ENCODE measurements at regions not wholly inside any gene's neighbourhood (a gene's known extent, or its start where the extent isn't known, plus 50 kb on each side); places are given as distances from the start of the nearest gene placed in this dataset.

GRCh38 chr1:218205721-218206120 lies 79.4 kb upstream of the RRP15 start:
- no peaks in the 10 kb centered on the region for H3K9me3 Mint-ChIP-seq
- intact Hi-C loops (cut with micrococcal nuclease): no loop called here
- H3K36me3 Mint-ChIP-seq (ENCODE audit: low read depth): no peaks in the 10 kb centered on the region
- H3K27me3 Mint-ChIP-seq: no peaks in the 10 kb centered on the region
- H3K27ac Mint-ChIP-seq: no peak overlapping the region
- no peaks in the 10 kb centered on the region for H3K4me1 Mint-ChIP-seq (ENCODE audit: low read depth)
- H3K4me3 Mint-ChIP-seq: no peak overlapping the region

GRCh38 chr1:218207194-218207593 lies 77.9 kb upstream of the RRP15 start:
- H3K27ac Mint-ChIP-seq: no peak overlapping the region
- no peaks in the 10 kb centered on the region for H3K9me3 Mint-ChIP-seq
- no peaks in the 10 kb centered on the region for H3K4me1 Mint-ChIP-seq (ENCODE audit: low read depth)
- H3K36me3 Mint-ChIP-seq (ENCODE audit: low read depth): no peaks in the 10 kb centered on the region
- intact Hi-C loops (cut with micrococcal nuclease): no loop called here
- H3K4me3 Mint-ChIP-seq: no peak overlapping the region
- H3K27me3 Mint-ChIP-seq: no peaks in the 10 kb centered on the region

DNA sequence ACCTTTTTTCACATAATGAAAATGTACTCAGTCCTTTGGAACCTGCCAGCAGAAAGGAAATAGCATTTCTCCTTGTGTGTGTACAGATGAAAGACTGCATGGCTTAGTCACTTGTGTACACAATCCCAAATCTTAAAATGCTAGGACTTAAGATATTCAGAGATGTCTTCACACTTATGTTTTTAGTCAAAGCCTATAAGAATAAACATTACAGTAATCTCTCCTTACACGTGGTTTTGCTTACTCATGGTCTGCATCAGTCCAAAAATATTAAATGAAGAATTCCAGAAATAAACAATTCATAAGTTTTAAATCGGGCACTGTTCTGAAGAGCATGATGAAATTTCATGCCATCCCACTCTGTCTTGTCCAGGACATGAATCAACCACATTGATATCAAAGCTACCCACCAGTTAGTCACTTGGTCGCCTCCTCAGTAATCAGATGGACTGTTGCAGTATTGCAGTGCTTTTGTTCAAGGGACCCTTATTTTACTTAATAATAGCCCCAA lies 75.7 kb upstream of the RRP15 start:
- intact Hi-C loops (cut with micrococcal nuclease): no loop called here
- H3K36me3 Mint-ChIP-seq (ENCODE audit: low read depth): no peaks in the 10 kb centered on the region
- no peak overlapping the region for H3K4me3 Mint-ChIP-seq
- no peak overlapping the region for H3K27ac Mint-ChIP-seq
- H3K27me3 Mint-ChIP-seq: no peaks in the 10 kb centered on the region
- no peaks in the 10 kb centered on the region for H3K9me3 Mint-ChIP-seq
- no peaks in the 10 kb centered on the region for H3K4me1 Mint-ChIP-seq (ENCODE audit: low read depth)

GRCh38 chr1:218211241-218211640 lies 73.9 kb upstream of the RRP15 start:
- no peaks in the 10 kb centered on the region for H3K9me3 Mint-ChIP-seq
- no peak overlapping the region for H3K4me3 Mint-ChIP-seq
- no peaks in the 10 kb centered on the region for H3K36me3 Mint-ChIP-seq (ENCODE audit: low read depth)
- H3K27me3 Mint-ChIP-seq: no peaks in the 10 kb centered on the region
- no peak overlapping the region for H3K27ac Mint-ChIP-seq
- H3K4me1 Mint-ChIP-seq (ENCODE audit: low read depth): no peaks in the 10 kb centered on the region
- intact Hi-C loops (cut with micrococcal nuclease): no loop called here

DNA sequence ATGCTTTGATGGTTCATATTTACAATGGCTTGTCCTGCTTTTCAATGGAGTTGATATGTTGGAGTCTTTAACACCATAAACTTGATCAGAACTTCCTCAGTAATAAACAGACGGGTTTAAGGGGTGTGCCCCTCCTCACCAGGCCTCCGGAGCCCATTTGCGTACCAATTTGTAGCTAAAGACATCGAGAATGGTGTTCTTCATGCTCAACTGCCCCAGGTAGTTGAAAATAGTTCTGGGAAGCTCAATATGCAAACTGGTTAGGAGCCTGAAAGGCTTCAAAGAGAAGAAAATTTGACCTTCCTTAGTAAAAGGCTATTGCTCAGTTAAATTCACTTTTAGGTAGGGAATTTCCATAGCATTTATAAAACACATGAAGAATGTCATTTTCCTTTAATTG lies 68.1 kb upstream of the RRP15 start:
- intact Hi-C loops (cut with micrococcal nuclease): no loop called here
- no peaks in the 10 kb centered on the region for H3K9me3 Mint-ChIP-seq
- H3K36me3 Mint-ChIP-seq (ENCODE audit: low read depth): no peaks in the 10 kb centered on the region
- no peak overlapping the region for H3K27ac Mint-ChIP-seq
- H3K4me3 Mint-ChIP-seq: no peak overlapping the region
- no peaks in the 10 kb centered on the region for H3K27me3 Mint-ChIP-seq
- H3K4me1 Mint-ChIP-seq (ENCODE audit: low read depth): no peaks in the 10 kb centered on the region

DNA sequence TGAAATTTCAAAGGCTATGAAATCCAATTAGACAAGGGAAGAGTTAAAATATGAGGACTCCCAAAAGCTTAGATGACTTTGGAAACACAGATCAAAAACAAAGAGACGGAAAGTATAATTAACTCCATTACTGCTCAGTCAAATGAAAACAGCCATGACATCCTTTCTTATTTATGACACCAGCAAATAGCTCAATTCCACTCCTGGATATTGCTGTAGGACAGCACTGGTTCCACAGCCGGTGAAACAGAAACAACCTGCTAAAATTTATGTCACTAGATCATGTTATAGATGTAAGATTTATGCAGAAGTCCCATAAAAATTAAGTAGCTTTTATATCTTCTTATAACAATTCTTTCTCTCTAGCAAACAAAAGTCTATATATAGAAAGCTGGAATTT lies 65.6 kb upstream of the RRP15 start:
- H3K36me3 Mint-ChIP-seq (ENCODE audit: low read depth): no peaks in the 10 kb centered on the region
- H3K27ac Mint-ChIP-seq: no peak overlapping the region
- intact Hi-C loops (cut with micrococcal nuclease): no loop called here
- no peaks in the 10 kb centered on the region for H3K4me1 Mint-ChIP-seq (ENCODE audit: low read depth)
- H3K4me3 Mint-ChIP-seq: no peak overlapping the region
- H3K9me3 Mint-ChIP-seq: no peaks in the 10 kb centered on the region
- no peaks in the 10 kb centered on the region for H3K27me3 Mint-ChIP-seq

DNA sequence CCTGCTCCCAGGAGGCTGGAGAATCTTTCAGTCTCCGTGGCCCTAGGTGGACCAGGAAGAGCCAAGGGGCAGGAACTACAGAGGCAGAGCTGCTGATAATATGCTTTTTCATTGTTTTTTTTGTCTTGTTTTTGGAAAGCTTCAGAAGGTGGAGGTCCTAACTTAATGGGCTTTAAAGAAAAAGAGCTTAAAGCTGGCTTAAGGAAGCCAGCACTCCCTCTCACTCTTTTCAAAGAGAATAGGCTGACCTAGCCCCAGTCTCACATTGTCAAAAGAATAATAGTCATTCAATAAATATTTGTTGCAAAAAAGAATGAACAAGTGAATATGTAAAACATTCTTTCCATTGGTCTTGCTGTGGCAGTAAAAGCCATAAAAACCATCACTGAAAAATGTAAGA lies 61.0 kb upstream of the RRP15 start:
- intact Hi-C loops (cut with micrococcal nuclease): no loop called here
- no peaks in the 10 kb centered on the region for H3K36me3 Mint-ChIP-seq (ENCODE audit: low read depth)
- no peak overlapping the region for H3K27ac Mint-ChIP-seq
- no peak overlapping the region for H3K4me3 Mint-ChIP-seq
- H3K27me3 Mint-ChIP-seq: no peaks in the 10 kb centered on the region
- H3K9me3 Mint-ChIP-seq: no peaks in the 10 kb centered on the region
- no peaks in the 10 kb centered on the region for H3K4me1 Mint-ChIP-seq (ENCODE audit: low read depth)

GRCh38 chr1:218226005-218226404 lies 59.1 kb upstream of the RRP15 start:
- Mint-ChIP-seq H3K36me3 (ENCODE audit: low read depth) (no peaks in the 10 kb centered on the region), H3K27me3 (no peaks in the 10 kb centered on the region)

More at GRCh38 chr1:218226005-218226404, 59.1 kb upstream of the RRP15 start:
- H3K9me3 Mint-ChIP-seq: no peaks in the 10 kb centered on the region
- no peak overlapping the region for H3K27ac Mint-ChIP-seq
- intact Hi-C loops (cut with micrococcal nuclease): no loop called here
- no peaks in the 10 kb centered on the region for H3K4me1 Mint-ChIP-seq (ENCODE audit: low read depth)
- H3K4me3 Mint-ChIP-seq: no peak overlapping the region

Measured in dendritic cell treated with granulocyte-macrophage colony-stimulating factor and Interleukin-4, amounts not matched to agents 40 ng/mL and 50 ng/mL, for 4 days (primary cell).